Activated naive CD8-positive, alpha-beta T cell treated with anti-CD3 and anti-CD28 coated beads for 36 hours (primary cell): ENCODE measurements at regions not wholly inside any gene's neighbourhood (a gene's known extent, or its start where the extent isn't known, plus 50 kb on each side); places are given as distances from the start of the nearest gene placed in this dataset.
"Not testable (repeated sequence)": the region's sequence is repeated elsewhere in the genome, so short reads cannot be mapped to it uniquely, and the experiment has no call there.

Experiments
- DNase-seq: peaks from one replicate; pipeline ENCODE4 v3.0.0; 2021
- H3K27ac Mint-ChIP-seq: one replicate; pipeline ENCODE4 v1.8.0; 2022; ENCODE audit warnings: mild to moderate bottlenecking, moderate library complexity, mixed read lengths
- H3K27me3 Mint-ChIP-seq: one replicate; pipeline ENCODE4 v1.8.0; 2022; ENCODE audit warnings: mild to moderate bottlenecking, mixed read lengths
- H3K36me3 Mint-ChIP-seq: one replicate; pipeline ENCODE4 v1.8.0; 2021; ENCODE audit warnings: mild to moderate bottlenecking, mixed read lengths
- H3K4me1 Mint-ChIP-seq: one replicate; pipeline ENCODE4 v1.8.0; 2021; ENCODE audit warnings: mixed read lengths
- H3K4me3 Mint-ChIP-seq: one replicate; pipeline ENCODE4 v1.8.0; 2022; ENCODE audit warnings: mild to moderate bottlenecking, moderate library complexity, mixed read lengths
- H3K9me3 Mint-ChIP-seq: one replicate; pipeline ENCODE4 v1.8.0; 2022; ENCODE audit warnings: mixed read lengths

GRCh38 chr5:102090770-102091169 is 205.3 kb downstream of the SLCO4C1 start:
- no peaks in the 10 kb centered on the region for H3K4me1 Mint-ChIP-seq
- DNase-seq: no peak
- no peaks in the 10 kb centered on the region for H3K9me3 Mint-ChIP-seq
- no peaks in the 10 kb centered on the region for H3K36me3 Mint-ChIP-seq
- no peaks in the 10 kb centered on the region for H3K27me3 Mint-ChIP-seq
- no peak overlapping the region for H3K27ac Mint-ChIP-seq
- no peak overlapping the region for H3K4me3 Mint-ChIP-seq

- Mint-ChIP-seq H3K4me3 (no peak overlapping the region), H3K27ac (no peak overlapping the region)
Measured at GRCh38 chr5:102089883-102090282, 206.2 kb downstream of the SLCO4C1 start.

GRCh38 chr5:102087906-102088305 is 208.2 kb downstream of the SLCO4C1 start:
- Mint-ChIP-seq H3K27me3 (no peaks in the 10 kb centered on the region), H3K27ac (no peak overlapping the region), H3K4me3 (no peak overlapping the region), H3K36me3 (no peaks in the 10 kb centered on the region), H3K9me3 (peaks cover 3% of the 10 kb centered on the region), H3K4me1 (no peaks in the 10 kb centered on the region)
- DNase-seq: no peak

More at GRCh38 chr5:102089883-102090282, 206.2 kb downstream of the SLCO4C1 start:
- H3K9me3 Mint-ChIP-seq: no peaks in the 10 kb centered on the region
- no peaks in the 10 kb centered on the region for H3K4me1 Mint-ChIP-seq
- no peak for DNase-seq
- no peaks in the 10 kb centered on the region for H3K27me3 Mint-ChIP-seq
- H3K36me3 Mint-ChIP-seq: no peaks in the 10 kb centered on the region

GRCh38 chr5:102080288-102080687 is 215.8 kb downstream of the SLCO4C1 start:
- H3K36me3 Mint-ChIP-seq: no peaks in the 10 kb centered on the region
- DNase-seq: no peak
- H3K27me3 Mint-ChIP-seq: no peaks in the 10 kb centered on the region
- H3K27ac Mint-ChIP-seq: no peak overlapping the region
- H3K4me3 Mint-ChIP-seq: no peak overlapping the region
- peaks cover 5% of the 10 kb centered on the region for H3K9me3 Mint-ChIP-seq
- H3K4me1 Mint-ChIP-seq: no peaks in the 10 kb centered on the region

- Mint-ChIP-seq H3K27me3 (no peaks in the 10 kb centered on the region), H3K4me3 (no peak overlapping the region), H3K4me1 (no peaks in the 10 kb centered on the region), H3K36me3 (no peaks in the 10 kb centered on the region), H3K27ac (no peak overlapping the region), H3K9me3 (peaks cover 2% of the 10 kb centered on the region)
- DNase-seq: no peak
Measured at GRCh38 chr5:102077920-102078319, 218.2 kb downstream of the SLCO4C1 start.

- H3K27me3 Mint-ChIP-seq: no peaks in the 10 kb centered on the region
- no peaks in the 10 kb centered on the region for H3K9me3 Mint-ChIP-seq
- H3K27ac Mint-ChIP-seq: no peak overlapping the region
- H3K36me3 Mint-ChIP-seq: no peaks in the 10 kb centered on the region
- H3K4me1 Mint-ChIP-seq: no peaks in the 10 kb centered on the region
- no peak for DNase-seq
- H3K4me3 Mint-ChIP-seq: no peak overlapping the region
Measured at GRCh38 chr5:102069974-102070373, 226.1 kb downstream of the SLCO4C1 start.

GRCh38 chr5:102068870-102069269 is 227.2 kb downstream of the SLCO4C1 start:
- H3K4me3 Mint-ChIP-seq: no peak overlapping the region
- H3K27ac Mint-ChIP-seq: no peak overlapping the region
- H3K27me3 Mint-ChIP-seq: no peaks in the 10 kb centered on the region
- no peaks in the 10 kb centered on the region for H3K36me3 Mint-ChIP-seq
- H3K4me1 Mint-ChIP-seq: no peaks in the 10 kb centered on the region
- DNase-seq: no peak
- H3K9me3 Mint-ChIP-seq: no peaks in the 10 kb centered on the region

- Mint-ChIP-seq H3K4me1 (no peaks in the 10 kb centered on the region), H3K36me3 (no peaks in the 10 kb centered on the region), H3K9me3 (peaks cover 1% of the 10 kb centered on the region), H3K27ac (no peak overlapping the region), H3K4me3 (no peak overlapping the region), H3K27me3 (no peaks in the 10 kb centered on the region)
- DNase-seq: no peak
Measured at GRCh38 chr5:102049517-102049916, 246.6 kb downstream of the SLCO4C1 start.

- DNase-seq: no peak
- Mint-ChIP-seq H3K36me3 (no peaks in the 10 kb centered on the region), H3K4me3 (no peak overlapping the region), H3K9me3 (peaks cover 3% of the 10 kb centered on the region), H3K27me3 (no peaks in the 10 kb centered on the region), H3K4me1 (no peaks in the 10 kb centered on the region), H3K27ac (no peak overlapping the region)
Measured at GRCh38 chr5:102048940-102049339, 247.1 kb downstream of the SLCO4C1 start.

GRCh38 chr5:102047073-102047472 is 249.0 kb downstream of the SLCO4C1 start:
- not testable (repeated sequence) for H3K9me3 Mint-ChIP-seq, DNase-seq, H3K36me3 Mint-ChIP-seq, H3K4me1 Mint-ChIP-seq, H3K27me3 Mint-ChIP-seq, H3K4me3 Mint-ChIP-seq, H3K27ac Mint-ChIP-seq

- Mint-ChIP-seq H3K36me3 (no peaks in the 10 kb centered on the region), H3K27ac (no peak overlapping the region), H3K4me3 (no peak overlapping the region), H3K27me3 (no peaks in the 10 kb centered on the region), H3K9me3 (peaks cover 3% of the 10 kb centered on the region), H3K4me1 (no peaks in the 10 kb centered on the region)
- DNase-seq: no peak
Measured at GRCh38 chr5:102040326-102040725, 255.8 kb downstream of the SLCO4C1 start.

GRCh38 chr5:102036927-102037326 is 259.2 kb downstream of the SLCO4C1 start:
- Mint-ChIP-seq H3K9me3 (no peaks in the 10 kb centered on the region), H3K27me3 (no peaks in the 10 kb centered on the region)

GRCh38 chr5:102031711-102032110 is 264.4 kb downstream of the SLCO4C1 start:
- Mint-ChIP-seq H3K4me1 (no peaks in the 10 kb centered on the region), H3K4me3 (no peak overlapping the region), H3K27ac (no peak overlapping the region), H3K27me3 (no peaks in the 10 kb centered on the region), H3K9me3 (no peaks in the 10 kb centered on the region), H3K36me3 (no peaks in the 10 kb centered on the region)
- no peak for DNase-seq

More at GRCh38 chr5:102036927-102037326, 259.2 kb downstream of the SLCO4C1 start:
- no peaks in the 10 kb centered on the region for H3K36me3 Mint-ChIP-seq
- no peaks in the 10 kb centered on the region for H3K4me1 Mint-ChIP-seq
- no peak for DNase-seq
- no peak overlapping the region for H3K27ac Mint-ChIP-seq
- H3K4me3 Mint-ChIP-seq: no peak overlapping the region

GRCh38 chr5:102018690-102019089 is 277.4 kb downstream of the SLCO4C1 start:
- Mint-ChIP-seq H3K4me1 (no peaks in the 10 kb centered on the region), H3K9me3 (peaks cover 1% of the 10 kb centered on the region), H3K4me3 (no peak overlapping the region), H3K27me3 (no peaks in the 10 kb centered on the region), H3K27ac (no peak overlapping the region), H3K36me3 (no peaks in the 10 kb centered on the region)
- no peak for DNase-seq

GRCh38 chr5:102018279-102018678 is 277.8 kb downstream of the SLCO4C1 start:
- DNase-seq: no peak
- no peaks in the 10 kb centered on the region for H3K36me3 Mint-ChIP-seq
- no peak overlapping the region for H3K4me3 Mint-ChIP-seq
- no peaks in the 10 kb centered on the region for H3K27me3 Mint-ChIP-seq
- peaks cover 1% of the 10 kb centered on the region for H3K9me3 Mint-ChIP-seq
- H3K27ac Mint-ChIP-seq: no peak overlapping the region
- no peaks in the 10 kb centered on the region for H3K4me1 Mint-ChIP-seq

- no peaks in the 10 kb centered on the region for H3K27me3 Mint-ChIP-seq
- no peak overlapping the region for H3K27ac Mint-ChIP-seq
- H3K36me3 Mint-ChIP-seq: no peaks in the 10 kb centered on the region
- H3K4me1 Mint-ChIP-seq: no peaks in the 10 kb centered on the region
- no peaks in the 10 kb centered on the region for H3K9me3 Mint-ChIP-seq
- no peak overlapping the region for H3K4me3 Mint-ChIP-seq
- no peak for DNase-seq
Measured at GRCh38 chr5:102014371-102014770, 281.7 kb downstream of the SLCO4C1 start.

GRCh38 chr5:102010644-102011043 is 285.4 kb downstream of the SLCO4C1 start:
- Mint-ChIP-seq H3K36me3 (no peaks in the 10 kb centered on the region), H3K4me1 (no peaks in the 10 kb centered on the region), H3K27me3 (no peaks in the 10 kb centered on the region), H3K9me3 (no peaks in the 10 kb centered on the region), H3K27ac (no peak overlapping the region), H3K4me3 (no peak overlapping the region)
- no peak for DNase-seq
